HT1080 (cell line): ENCODE measurements at regions not wholly inside any gene's neighbourhood (a gene's known extent, or its start where the extent isn't known, plus 50 kb on each side); places are given as distances from the start of the nearest gene placed in this dataset.

Experiments used
- DNase-seq: peaks from one replicate; pipeline ENCODE4 v3.0.0-alpha.2; 2015; ENCODE audit warnings: low read depth

GRCh38 chr5:165242646-165243045 lies 1737.2 kb downstream of the MAT2B start:
- DNase-seq = no peak

GRCh38 chr5:165244407-165244806 lies 1739.0 kb downstream of the MAT2B start:
- no peak for DNase-seq

GRCh38 chr5:165258197-165258771 lies 1752.9 kb downstream of the MAT2B start:
- DNase-seq = no peak

- no peak for DNase-seq
These were observed 1755.0 kb downstream of the MAT2B start for GRCh38 chr5:165260426-165260825.

GRCh38 chr5:165263536-165263935 lies 1758.1 kb downstream of the MAT2B start:
- no peak for DNase-seq

GRCh38 chr5:165266939-165267338 lies 1761.5 kb downstream of the MAT2B start:
- no peak for DNase-seq

GRCh38 chr5:165272436-165272835 lies 1767.0 kb downstream of the MAT2B start:
- no peak for DNase-seq

GRCh38 chr5:165277661-165278060 lies 1772.2 kb downstream of the MAT2B start:
- no peak for DNase-seq

GRCh38 chr5:165282491-165282890 lies 1777.1 kb downstream of the MAT2B start:
- DNase-seq = no peak

GRCh38 chr5:165286692-165287091 lies 1781.3 kb downstream of the MAT2B start:
- DNase-seq = no peak

- no peak for DNase-seq
These were observed 1785.1 kb downstream of the MAT2B start for GRCh38 chr5:165290535-165290934.

GRCh38 chr5:165296401-165297130 lies 1791.1 kb downstream of the MAT2B start:
- DNase-seq = no peak

- no peak for DNase-seq
These were observed 1798.9 kb downstream of the MAT2B start for GRCh38 chr5:165304193-165304827.

- DNase-seq = no peak
These were observed 1800.2 kb downstream of the MAT2B start for GRCh38 chr5:165305596-165305995.

- DNase-seq = no peak
These were observed 1804.0 kb downstream of the MAT2B start for GRCh38 chr5:165309446-165309845.

- no peak for DNase-seq
These were observed 1804.6 kb downstream of the MAT2B start for GRCh38 chr5:165310031-165310430.

GRCh38 chr5:165321912-165322311 lies 1816.5 kb downstream of the MAT2B start:
- peak; percentile 75 for DNase-seq

GRCh38 chr5:165325221-165325620 lies 1819.8 kb downstream of the MAT2B start:
- peak; percentile 91 for DNase-seq

GRCh38 chr5:165327631-165328030 lies 1822.2 kb downstream of the MAT2B start:
- no peak for DNase-seq

- DNase-seq = peak; percentile 46
These were observed 1823.4 kb downstream of the MAT2B start for GRCh38 chr5:165328846-165329245.

- no peak for DNase-seq
These were observed 1828.2 kb downstream of the MAT2B start for GRCh38 chr5:165333623-165334022.

- DNase-seq = peak; percentile 56
These were observed 1828.8 kb downstream of the MAT2B start for GRCh38 chr5:165334201-165334600.

GRCh38 chr5:165349735-165350134 lies 1844.3 kb downstream of the MAT2B start:
- DNase-seq = no peak
